ENCODE measurements at regions not wholly inside any gene's neighbourhood (a gene's known extent, or its start where the extent isn't known, plus 50 kb on each side); places are given as distances from the start of the nearest gene placed in this dataset.

GRCh38 chr13:110813646-110814624 lies 100.4 kb downstream of the ING1 start:
- no peak for DNase-seq (ENCODE audit: extremely low read depth, low read depth)
- peak; percentile 12 for TF ChIP-seq CTCF (IDR thresholded peaks at IDR 0.05; ENCODE audit: low read depth, low read length, missing control alignments)
- no peak overlapping the region for H3K4me3 ChIP-seq (replicated peaks; ENCODE audit: low read depth, low read length)

- H3K4me3 ChIP-seq (replicated peaks; ENCODE audit: low read depth, low read length): no peak overlapping the region
- TF ChIP-seq CTCF (IDR thresholded peaks at IDR 0.05; ENCODE audit: low read depth, low read length, missing control alignments): no peak
- no peak for DNase-seq (ENCODE audit: extremely low read depth, low read depth)
Measured at GRCh38 chr13:110815471-110816204, 99.2 kb downstream of the ANKRD10 start.

- TF ChIP-seq CTCF (IDR thresholded peaks at IDR 0.05; ENCODE audit: low read depth, low read length, missing control alignments): no peak
- DNase-seq (ENCODE audit: extremely low read depth, low read depth): no peak
- H3K4me3 ChIP-seq (replicated peaks; ENCODE audit: low read depth, low read length): no peak overlapping the region
Measured at GRCh38 chr13:110816500-110816899, 98.4 kb downstream of the ANKRD10 start.

GRCh38 chr13:110817143-110817542 lies 97.7 kb downstream of the ANKRD10 start:
- no peak overlapping the region for H3K4me3 ChIP-seq (replicated peaks; ENCODE audit: low read depth, low read length)
- TF ChIP-seq CTCF (IDR thresholded peaks at IDR 0.05; ENCODE audit: low read depth, low read length, missing control alignments): no peak
- DNase-seq (ENCODE audit: extremely low read depth, low read depth): no peak

- TF ChIP-seq CTCF (IDR thresholded peaks at IDR 0.05; ENCODE audit: low read depth, low read length, missing control alignments): no peak
- DNase-seq (ENCODE audit: extremely low read depth, low read depth): no peak
- no peak overlapping the region for H3K4me3 ChIP-seq (replicated peaks; ENCODE audit: low read depth, low read length)
Measured at GRCh38 chr13:110818747-110819146, 96.1 kb downstream of the ANKRD10 start.

GRCh38 chr13:110819203-110820014 lies 95.5 kb downstream of the ANKRD10 start:
- peak; percentile 45 for DNase-seq (ENCODE audit: extremely low read depth, low read depth)
- TF ChIP-seq CTCF (IDR thresholded peaks at IDR 0.05; ENCODE audit: low read depth, low read length, missing control alignments): peak; percentile 99
- H3K4me3 ChIP-seq (replicated peaks; ENCODE audit: low read depth, low read length): no peak overlapping the region
